ENCODE measurements at regions not wholly inside any gene's neighbourhood (a gene's known extent, or its start where the extent isn't known, plus 50 kb on each side); places are given as distances from the start of the nearest gene placed in this dataset.

- H3K27ac Mint-ChIP-seq, result no peak overlapping the region
- no peak overlapping the region for H3K4me3 Mint-ChIP-seq
- H3K9me3 Mint-ChIP-seq, result peaks cover 19% of the 10 kb centered on the region
- H3K4me1 Mint-ChIP-seq (ENCODE audit: low read depth), result no peaks in the 10 kb centered on the region
- no peaks in the 10 kb centered on the region for H3K27me3 Mint-ChIP-seq (ENCODE audit: low read depth)
- H3K36me3 Mint-ChIP-seq (ENCODE audit: low read depth), result peaks cover 4% of the 10 kb centered on the region
- CTCF ChIA-PET, result no interaction called here
- intact Hi-C loops (cut with micrococcal nuclease), result no loop called here
- DNase-seq, result no peak
Observed at GRCh38 chr1:222168621-222169020, 379.3 kb downstream of the HHIPL2 start.

DNA sequence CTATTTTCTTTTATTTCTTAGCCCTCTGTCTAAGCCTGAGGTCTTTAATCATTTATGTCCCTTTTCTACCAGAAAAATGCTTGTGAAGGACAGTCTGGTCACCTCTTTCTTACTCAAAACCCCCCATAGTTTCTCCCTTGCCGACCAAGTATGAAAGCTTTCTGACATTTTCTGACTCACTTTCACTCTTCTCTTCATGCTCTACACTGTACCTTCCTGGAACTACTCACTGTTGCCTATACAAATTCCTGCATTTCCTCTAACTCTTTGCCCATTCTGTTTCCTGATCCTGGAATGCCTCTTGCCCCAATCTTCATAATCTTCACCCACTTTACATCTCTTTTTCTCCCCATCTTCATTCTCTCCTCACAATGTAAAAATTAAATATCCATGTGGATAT, 380.0 kb downstream of the HHIPL2 start:
- Mint-ChIP-seq H3K27ac (no peak overlapping the region), H3K4me3 (no peak overlapping the region), H3K4me1 (ENCODE audit: low read depth) (no peaks in the 10 kb centered on the region), H3K36me3 (ENCODE audit: low read depth) (peaks cover 2% of the 10 kb centered on the region), H3K9me3 (peaks cover 17% of the 10 kb centered on the region), H3K27me3 (ENCODE audit: low read depth) (no peaks in the 10 kb centered on the region)
- DNase-seq, result no peak
- intact Hi-C loops (cut with micrococcal nuclease), result loop anchor here (1.0 kb wide), 2 partner anchors 72 to 287 kb away; no protein-coding TSS in a partner anchor
- CTCF ChIA-PET, result interaction anchor here (1.2 kb wide), 1 partner anchor 288 kb away, joined by 3 read pairs; no protein-coding TSS in a partner anchor

GRCh38 chr1:222167111-222167510, 380.8 kb downstream of the HHIPL2 start:
- Mint-ChIP-seq H3K4me1 (ENCODE audit: low read depth) (no peaks in the 10 kb centered on the region), H3K9me3 (peaks cover 10% of the 10 kb centered on the region), H3K36me3 (ENCODE audit: low read depth) (no peaks in the 10 kb centered on the region), H3K27ac (no peak overlapping the region), H3K4me3 (no peak overlapping the region), H3K27me3 (ENCODE audit: low read depth) (no peaks in the 10 kb centered on the region)
- CTCF ChIA-PET, result interaction anchor here (1.2 kb wide), 1 partner anchor 288 kb away, joined by 3 read pairs; no protein-coding TSS in a partner anchor
- intact Hi-C loops (cut with micrococcal nuclease), result loop anchor here (1.0 kb wide), 2 partner anchors 71 to 288 kb away; no protein-coding TSS in a partner anchor
- DNase-seq, result peak; percentile 18

- peaks cover 3% of the 10 kb centered on the region for H3K9me3 Mint-ChIP-seq
- no peak overlapping the region for H3K27ac Mint-ChIP-seq
- DNase-seq, result no peak
- H3K27me3 Mint-ChIP-seq (ENCODE audit: low read depth), result no peaks in the 10 kb centered on the region
- no peaks in the 10 kb centered on the region for H3K36me3 Mint-ChIP-seq (ENCODE audit: low read depth)
- H3K4me3 Mint-ChIP-seq, result no peak overlapping the region
- intact Hi-C loops (cut with micrococcal nuclease), result no loop called here
- CTCF ChIA-PET, result interaction anchor here (1.6 kb wide), 1 partner anchor 290 kb away, joined by 3 read pairs; no protein-coding TSS in a partner anchor
- no peaks in the 10 kb centered on the region for H3K4me1 Mint-ChIP-seq (ENCODE audit: low read depth)
Observed at GRCh38 chr1:222165629-222166028, 382.3 kb downstream of the HHIPL2 start.

DNA sequence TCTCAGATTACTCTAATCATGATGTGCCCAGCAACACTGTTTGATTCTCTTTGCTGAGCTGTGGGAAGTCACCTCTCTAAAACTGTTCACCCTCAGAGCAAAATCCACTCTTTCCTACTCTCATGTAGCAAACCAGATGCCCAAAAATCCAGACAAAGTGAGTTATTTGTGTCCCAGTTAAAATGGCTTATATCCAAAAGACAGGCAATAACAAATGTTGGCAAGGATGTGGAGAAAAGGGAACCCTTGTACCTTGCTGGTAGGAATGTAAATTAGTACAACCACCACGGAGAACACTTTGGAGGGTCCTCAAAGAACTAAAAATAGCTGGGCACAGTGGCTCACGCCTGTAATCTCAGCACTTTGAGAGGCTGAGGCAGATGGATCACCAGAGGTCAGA, 384.0 kb downstream of the HHIPL2 start:
- intact Hi-C loops (cut with micrococcal nuclease), result no loop called here
- H3K9me3 Mint-ChIP-seq, result no peaks in the 10 kb centered on the region
- H3K27ac Mint-ChIP-seq, result no peak overlapping the region
- no peak overlapping the region for H3K4me3 Mint-ChIP-seq
- CTCF ChIA-PET, result no interaction called here
- DNase-seq, result no peak
- no peaks in the 10 kb centered on the region for H3K27me3 Mint-ChIP-seq (ENCODE audit: low read depth)
- H3K4me1 Mint-ChIP-seq (ENCODE audit: low read depth), result no peaks in the 10 kb centered on the region
- H3K36me3 Mint-ChIP-seq (ENCODE audit: low read depth), result no peaks in the 10 kb centered on the region

GRCh38 chr1:222161676-222162075, 386.2 kb downstream of the HHIPL2 start:
- no peaks in the 10 kb centered on the region for H3K27me3 Mint-ChIP-seq (ENCODE audit: low read depth)
- H3K4me1 Mint-ChIP-seq (ENCODE audit: low read depth), result no peaks in the 10 kb centered on the region
- peaks cover 15% of the 10 kb centered on the region for H3K9me3 Mint-ChIP-seq

GRCh38 chr1:222157612-222158011, 390.3 kb downstream of the HHIPL2 start:
- intact Hi-C loops (cut with micrococcal nuclease), result no loop called here
- Mint-ChIP-seq H3K36me3 (ENCODE audit: low read depth) (no peaks in the 10 kb centered on the region), H3K27ac (no peak overlapping the region), H3K9me3 (peaks cover 18% of the 10 kb centered on the region), H3K27me3 (ENCODE audit: low read depth) (no peaks in the 10 kb centered on the region), H3K4me1 (ENCODE audit: low read depth) (no peaks in the 10 kb centered on the region), H3K4me3 (no peak overlapping the region)
- CTCF ChIA-PET, result no interaction called here
- no peak for DNase-seq

More at GRCh38 chr1:222161676-222162075, 386.2 kb downstream of the HHIPL2 start:
- Mint-ChIP-seq H3K4me3 (no peak overlapping the region), H3K36me3 (ENCODE audit: low read depth) (no peaks in the 10 kb centered on the region), H3K27ac (no peak overlapping the region)
- CTCF ChIA-PET, result no interaction called here
- no peak for DNase-seq
- intact Hi-C loops (cut with micrococcal nuclease), result no loop called here

DNA sequence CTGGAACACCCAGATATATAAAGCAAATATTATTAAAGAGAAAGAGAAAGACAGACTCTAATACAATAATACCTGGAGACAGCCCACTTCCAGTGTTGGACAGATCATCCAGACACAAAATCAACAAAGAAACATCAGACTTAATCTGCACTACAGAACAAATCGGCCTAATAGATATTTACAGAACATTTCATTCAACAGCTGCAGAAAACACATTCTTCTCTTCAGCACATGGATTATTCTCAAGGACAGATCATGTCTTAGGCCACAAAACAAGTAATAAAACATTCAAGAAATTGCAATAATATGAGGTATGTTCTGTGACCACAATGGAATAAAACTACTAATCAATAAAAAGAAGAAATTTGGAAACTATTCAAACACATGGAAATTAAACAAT, 398.3 kb upstream of the DUSP10 start:
- DNase-seq, result no peak
- H3K36me3 Mint-ChIP-seq (ENCODE audit: low read depth), result no peaks in the 10 kb centered on the region
- intact Hi-C loops (cut with micrococcal nuclease), result no loop called here
- H3K27me3 Mint-ChIP-seq (ENCODE audit: low read depth), result no peaks in the 10 kb centered on the region
- H3K27ac Mint-ChIP-seq, result no peak overlapping the region
- peaks cover 2% of the 10 kb centered on the region for H3K9me3 Mint-ChIP-seq
- CTCF ChIA-PET, result no interaction called here
- H3K4me3 Mint-ChIP-seq, result no peak overlapping the region
- H3K4me1 Mint-ChIP-seq (ENCODE audit: low read depth), result no peaks in the 10 kb centered on the region

DNA sequence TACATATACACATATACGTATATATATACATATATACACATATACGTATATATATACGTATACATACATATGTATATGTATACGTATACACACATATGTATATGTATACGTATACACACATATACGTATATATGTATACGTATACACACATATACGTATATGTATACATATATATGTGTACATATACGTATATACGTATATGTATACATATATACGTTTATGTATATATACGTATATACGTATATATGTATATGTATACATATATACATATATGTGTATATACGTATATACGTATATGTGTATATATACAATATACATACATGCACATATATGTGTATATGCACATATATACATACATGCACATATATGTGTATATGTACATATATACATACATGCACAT, 396.2 kb upstream of the DUSP10 start:
- intact Hi-C loops (cut with micrococcal nuclease), result no loop called here
- no peak overlapping the region for H3K4me3 Mint-ChIP-seq
- no peak overlapping the region for H3K27ac Mint-ChIP-seq
- H3K4me1 Mint-ChIP-seq (ENCODE audit: low read depth), result no peaks in the 10 kb centered on the region
- peaks cover 4% of the 10 kb centered on the region for H3K9me3 Mint-ChIP-seq
- no peak for DNase-seq
- CTCF ChIA-PET, result no interaction called here
- H3K27me3 Mint-ChIP-seq (ENCODE audit: low read depth), result no peaks in the 10 kb centered on the region
- H3K36me3 Mint-ChIP-seq (ENCODE audit: low read depth), result no peaks in the 10 kb centered on the region

DNA sequence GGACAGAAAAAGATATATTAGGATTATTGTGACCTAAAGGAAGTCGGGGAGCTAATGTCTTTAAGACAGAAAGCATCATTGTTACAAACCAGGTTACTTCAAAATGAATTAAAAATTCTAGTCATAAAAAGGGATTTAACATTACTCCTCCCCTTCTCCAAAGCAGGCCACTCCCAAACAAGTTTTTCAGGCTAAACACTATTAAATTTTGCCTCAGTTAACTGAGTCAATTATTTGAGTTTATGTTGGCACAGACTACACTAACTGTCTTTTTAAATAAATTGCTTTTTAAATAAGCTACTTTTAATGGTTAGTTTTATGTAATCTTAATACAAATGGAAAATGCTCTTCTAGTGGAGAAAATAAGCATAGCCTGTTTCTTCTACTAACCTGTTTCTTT, 395.0 kb upstream of the DUSP10 start:
- CTCF ChIA-PET, result interaction anchor here (0.7 kb wide), 1 partner anchor 253 kb away, joined by 3 read pairs; no protein-coding TSS in a partner anchor
- Mint-ChIP-seq H3K27me3 (ENCODE audit: low read depth) (no peaks in the 10 kb centered on the region), H3K4me1 (ENCODE audit: low read depth) (no peaks in the 10 kb centered on the region)

DNA sequence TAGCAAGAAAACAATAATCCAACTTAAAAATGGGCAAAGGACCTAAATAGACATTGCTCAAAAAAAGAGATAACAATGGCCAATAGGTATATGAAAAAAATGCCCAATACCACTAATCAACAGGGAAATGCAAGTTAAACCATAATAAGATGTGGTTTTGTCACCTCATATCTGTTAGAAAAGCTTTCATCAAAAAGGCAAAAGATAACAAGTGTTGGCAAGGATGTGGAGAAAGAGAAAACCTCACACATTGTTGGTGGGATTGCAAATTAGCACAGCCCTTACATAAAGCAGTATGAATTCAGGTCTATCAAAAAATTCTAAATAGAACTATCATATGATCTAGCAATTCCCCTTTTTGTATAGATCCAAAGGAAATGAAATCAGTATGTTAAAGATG, 387.2 kb upstream of the DUSP10 start:
- no peaks in the 10 kb centered on the region for H3K4me1 Mint-ChIP-seq (ENCODE audit: low read depth)
- CTCF ChIA-PET, result no interaction called here
- DNase-seq, result no peak
- H3K9me3 Mint-ChIP-seq, result no peaks in the 10 kb centered on the region
- no peak overlapping the region for H3K4me3 Mint-ChIP-seq
- H3K36me3 Mint-ChIP-seq (ENCODE audit: low read depth), result no peaks in the 10 kb centered on the region
- intact Hi-C loops (cut with micrococcal nuclease), result no loop called here
- H3K27ac Mint-ChIP-seq, result no peak overlapping the region
- H3K27me3 Mint-ChIP-seq (ENCODE audit: low read depth), result no peaks in the 10 kb centered on the region

More for the DNA sequence above, 395.0 kb upstream of the DUSP10 start:
- Mint-ChIP-seq H3K36me3 (ENCODE audit: low read depth) (no peaks in the 10 kb centered on the region), H3K4me3 (no peak overlapping the region), H3K27ac (no peak overlapping the region), H3K9me3 (peaks cover 2% of the 10 kb centered on the region)
- DNase-seq, result no peak
- intact Hi-C loops (cut with micrococcal nuclease), result no loop called here

DNA sequence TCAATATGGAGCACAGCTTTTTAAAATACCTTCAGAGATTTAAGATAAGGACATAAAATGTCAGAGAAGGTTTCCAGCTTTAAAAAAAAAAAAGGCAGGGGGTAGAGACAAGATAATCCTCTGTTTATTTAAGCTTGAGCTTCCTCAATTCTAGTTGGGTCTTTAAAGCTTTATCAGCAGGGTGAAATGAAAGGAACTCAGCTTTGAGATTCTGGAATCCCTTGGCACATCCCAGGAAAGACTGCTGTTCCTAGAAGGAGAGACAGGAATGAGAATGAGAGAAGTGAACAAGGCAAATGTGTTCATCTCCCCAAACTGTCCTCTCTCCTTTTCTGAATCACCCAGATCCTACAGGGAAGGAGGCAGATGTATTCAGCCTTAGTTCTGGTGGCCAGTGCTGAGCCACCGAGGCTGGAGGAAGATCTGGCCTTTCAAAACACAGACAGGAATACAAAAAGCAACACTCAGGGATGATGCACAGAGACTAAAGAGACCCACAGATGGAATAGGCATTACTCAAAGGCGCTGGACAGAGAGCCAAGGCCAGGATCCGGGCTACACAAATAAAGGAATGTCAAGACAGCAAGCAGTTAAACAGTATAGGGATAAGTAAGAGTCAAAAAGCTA, 385.8 kb upstream of the DUSP10 start:
- no peaks in the 10 kb centered on the region for H3K4me1 Mint-ChIP-seq (ENCODE audit: low read depth)
- H3K27me3 Mint-ChIP-seq (ENCODE audit: low read depth), result no peaks in the 10 kb centered on the region
- CTCF ChIA-PET, result interaction anchor here (0.7 to 2.3 kb wide), 2 partner anchors 328 to 1401 kb away, joined by 5 to 13 read pairs; no protein-coding TSS in a partner anchor
- no peak overlapping the region for H3K4me3 Mint-ChIP-seq
- no peaks in the 10 kb centered on the region for H3K9me3 Mint-ChIP-seq
- no peak overlapping the region for H3K27ac Mint-ChIP-seq
- no peak for DNase-seq
- H3K36me3 Mint-ChIP-seq (ENCODE audit: low read depth), result no peaks in the 10 kb centered on the region
- intact Hi-C loops (cut with micrococcal nuclease), result no loop called here

- intact Hi-C loops (cut with micrococcal nuclease), result no loop called here
- H3K27me3 Mint-ChIP-seq (ENCODE audit: low read depth), result no peaks in the 10 kb centered on the region
- no peaks in the 10 kb centered on the region for H3K36me3 Mint-ChIP-seq (ENCODE audit: low read depth)
- no peak overlapping the region for H3K27ac Mint-ChIP-seq
- no peak overlapping the region for H3K4me3 Mint-ChIP-seq
- no peak for DNase-seq
- H3K9me3 Mint-ChIP-seq, result no peaks in the 10 kb centered on the region
- CTCF ChIA-PET, result interaction anchor here (0.7 to 2.3 kb wide), 2 partner anchors 328 to 1401 kb away, joined by 5 to 13 read pairs; no protein-coding TSS in a partner anchor
- no peaks in the 10 kb centered on the region for H3K4me1 Mint-ChIP-seq (ENCODE audit: low read depth)
Observed at GRCh38 chr1:222127096-222127495, 385.2 kb upstream of the DUSP10 start.
